GM21786 (cell line): ENCODE measurements at regions not wholly inside any gene's neighbourhood (a gene's known extent, or its start where the extent isn't known, plus 50 kb on each side); places are given as distances from the start of the nearest gene placed in this dataset.
"Not testable (repeated sequence)": the region's sequence is repeated elsewhere in the genome, so short reads cannot be mapped to it uniquely, and the experiment has no call there.

ENCODE experiments used
- ATAC-seq: cut with Tn5 transposase; IDR thresholded peaks from one replicate; pipeline ENCODE4 v1.9.1; 2021; ENCODE audit not compliant: unreplicated experiment

DNA sequence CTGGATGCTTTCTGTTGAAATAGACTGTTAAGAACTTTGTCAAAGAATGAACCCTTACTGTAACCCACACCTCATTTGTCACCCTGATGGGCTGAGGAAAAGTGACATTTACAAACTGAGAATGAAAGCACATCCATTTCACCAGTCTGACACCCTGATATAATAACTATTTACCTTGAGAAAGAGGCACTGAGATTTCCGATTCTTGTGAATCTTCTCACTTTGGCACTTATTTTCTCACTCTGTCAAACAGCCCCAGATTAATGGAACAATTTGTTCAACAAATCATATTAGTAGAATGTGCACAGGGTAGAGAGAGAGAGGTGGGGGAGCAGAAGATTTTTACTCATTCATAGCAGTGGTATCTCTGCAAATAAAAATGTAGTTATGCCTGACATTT, 606.9 kb downstream of the MCTP2 start:
- no peak for ATAC-seq

DNA sequence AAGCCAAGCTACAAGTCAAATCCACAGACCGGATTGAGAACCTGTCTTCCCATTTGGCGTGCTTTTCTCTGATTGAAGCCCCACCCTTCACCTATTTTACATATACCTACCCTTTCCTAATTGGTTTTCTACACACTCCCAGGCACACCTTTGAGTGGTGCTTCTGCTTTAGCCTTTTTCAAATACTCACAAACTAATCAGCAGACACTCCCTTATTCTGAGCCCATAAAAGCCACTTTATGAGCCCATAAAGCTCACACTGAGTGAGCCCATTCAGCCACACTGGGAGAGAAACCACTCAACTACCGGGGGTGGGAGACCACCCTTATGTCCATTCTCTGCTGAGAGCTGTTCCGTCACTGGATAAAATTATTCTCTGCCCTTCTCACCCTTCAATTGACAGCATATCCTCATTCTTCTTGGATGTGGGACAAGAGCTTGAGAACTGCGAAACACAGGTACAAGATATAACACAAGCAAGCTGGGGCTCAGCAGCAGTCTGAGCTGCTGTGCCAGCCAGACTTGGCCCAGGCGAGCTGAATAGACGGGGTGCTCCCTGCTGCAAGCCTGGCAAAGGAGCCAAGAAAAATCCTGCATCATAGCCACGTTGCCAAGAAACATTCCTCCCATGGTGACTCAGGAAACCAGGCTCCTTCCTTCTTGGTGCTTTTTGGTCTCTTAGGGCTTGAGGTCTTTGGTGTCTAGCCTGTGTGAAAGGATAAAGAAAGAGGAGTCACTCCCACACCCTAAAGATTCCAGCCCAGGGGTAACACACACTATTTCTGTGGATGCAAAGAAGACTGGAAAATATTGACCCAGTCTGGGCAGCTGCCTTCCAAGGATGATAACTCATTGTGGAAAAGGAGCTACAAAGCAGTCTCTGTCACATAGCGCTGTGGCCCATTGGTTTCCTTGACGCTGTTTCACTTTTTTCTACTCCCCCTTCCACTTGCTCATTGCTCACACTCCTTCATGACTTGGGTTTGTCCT, 609.7 kb downstream of the MCTP2 start:
- ATAC-seq = no peak

DNA sequence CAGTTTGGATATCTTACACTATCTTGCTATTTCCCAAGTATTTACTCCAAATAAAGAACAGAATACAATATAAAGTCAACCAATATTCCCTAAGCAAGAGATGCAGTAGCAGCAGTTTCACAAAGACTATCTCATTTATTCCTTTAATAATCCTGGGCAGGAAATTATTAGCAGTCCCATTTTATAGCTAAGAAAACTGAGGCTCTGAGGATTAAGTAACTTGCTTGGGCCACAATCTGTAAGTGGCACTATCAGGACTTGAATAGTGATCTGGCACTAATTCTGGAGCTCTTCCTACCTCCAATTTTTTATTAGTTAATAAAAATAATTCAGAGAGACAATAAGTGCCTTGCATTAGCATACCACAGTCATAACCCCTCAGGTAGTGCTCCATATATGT, 611.7 kb downstream of the MCTP2 start:
- ATAC-seq = no peak

DNA sequence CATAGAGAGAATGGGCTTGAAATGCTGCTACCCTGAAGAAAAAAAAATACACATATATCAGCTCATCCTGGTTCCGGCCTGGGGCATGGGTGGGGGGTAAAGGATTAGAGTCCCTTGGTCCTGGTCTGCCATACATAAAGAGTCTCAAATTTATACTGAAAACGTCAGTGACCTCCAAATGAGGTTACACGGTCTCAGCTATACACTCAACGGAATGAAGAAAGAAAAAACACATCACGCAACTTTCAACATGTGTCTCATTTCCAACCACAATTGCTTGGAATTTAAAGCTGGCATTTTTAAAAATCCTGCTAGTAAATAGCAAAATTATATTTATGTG, 612.8 kb downstream of the MCTP2 start:
- no peak for ATAC-seq

DNA sequence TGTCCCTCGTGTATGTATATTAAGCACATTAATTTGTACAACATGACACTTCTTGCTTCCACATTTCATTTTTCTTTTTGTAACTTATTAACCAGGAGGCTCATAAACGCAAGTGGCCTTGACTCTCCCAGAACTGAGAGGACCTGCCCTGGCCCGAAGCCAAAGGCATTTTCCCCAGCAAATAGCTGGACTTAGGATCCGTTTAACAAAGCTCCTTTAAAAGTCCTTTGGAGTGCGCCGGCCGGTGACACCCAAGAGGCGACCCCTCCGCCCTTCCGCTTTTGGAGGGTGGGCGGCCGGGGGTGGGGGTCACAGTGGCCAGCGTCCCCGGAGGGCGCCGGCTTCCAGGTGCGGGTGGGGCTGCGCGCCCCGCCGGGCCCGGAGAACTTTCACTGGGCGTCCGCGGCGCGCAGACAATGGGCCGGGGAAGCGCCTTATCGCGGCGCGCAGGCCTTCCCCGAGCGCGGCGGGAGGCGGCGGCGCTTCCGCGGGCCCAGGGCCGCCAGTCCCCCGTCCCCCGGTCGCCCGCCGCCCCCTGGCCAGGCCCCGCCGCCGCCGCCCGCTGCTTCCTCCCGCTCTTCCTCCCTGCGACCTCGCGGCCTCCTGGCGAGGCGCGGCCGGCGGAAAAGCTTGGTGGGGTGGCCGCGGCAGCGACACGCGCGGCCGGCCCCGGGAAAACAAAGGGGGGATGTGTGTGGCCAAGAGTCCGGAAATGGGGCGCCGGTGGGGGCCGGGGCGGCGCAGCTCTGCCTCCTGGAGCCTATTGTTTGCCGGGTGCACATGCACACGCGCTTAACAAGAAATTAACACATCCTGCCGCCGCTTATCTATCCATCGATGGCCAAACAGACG, 613.4 kb downstream of the MCTP2 start:
- ATAC-seq = no peak

DNA sequence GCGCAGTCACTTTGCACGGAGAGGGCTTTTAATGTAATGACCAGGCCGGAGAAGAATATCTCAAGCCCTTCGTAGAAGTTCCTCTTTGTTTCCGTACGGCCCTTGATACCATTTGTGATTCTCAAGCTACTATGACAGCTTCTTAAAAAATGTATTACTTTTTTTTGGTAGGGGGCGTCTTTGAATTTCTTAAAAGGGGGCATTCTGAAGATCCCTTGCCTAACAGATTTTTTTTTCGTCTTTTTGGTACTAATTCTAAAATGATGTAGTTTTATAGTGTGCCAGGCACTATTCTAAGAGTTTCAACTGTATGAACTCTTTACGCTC, 614.0 kb downstream of the MCTP2 start:
- no peak for ATAC-seq

DNA sequence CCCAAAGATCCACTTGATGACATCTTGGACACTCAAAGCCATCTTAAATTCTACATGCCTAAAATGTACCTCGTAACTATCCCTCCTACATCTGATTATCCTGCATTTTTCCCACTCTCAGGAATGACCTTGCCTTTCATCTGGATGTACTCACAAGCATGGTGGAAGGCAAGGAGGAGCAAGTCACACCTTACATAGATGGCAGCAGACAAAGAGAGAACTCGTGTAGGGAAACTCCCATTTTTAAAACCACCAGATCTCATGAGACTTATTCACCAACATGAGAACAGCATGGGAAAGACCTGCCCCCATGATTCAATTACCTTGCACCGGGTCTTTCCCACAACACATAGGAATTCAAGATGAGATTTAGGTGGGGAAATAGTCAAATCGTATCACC, 616.0 kb downstream of the MCTP2 start:
- ATAC-seq = no peak

DNA sequence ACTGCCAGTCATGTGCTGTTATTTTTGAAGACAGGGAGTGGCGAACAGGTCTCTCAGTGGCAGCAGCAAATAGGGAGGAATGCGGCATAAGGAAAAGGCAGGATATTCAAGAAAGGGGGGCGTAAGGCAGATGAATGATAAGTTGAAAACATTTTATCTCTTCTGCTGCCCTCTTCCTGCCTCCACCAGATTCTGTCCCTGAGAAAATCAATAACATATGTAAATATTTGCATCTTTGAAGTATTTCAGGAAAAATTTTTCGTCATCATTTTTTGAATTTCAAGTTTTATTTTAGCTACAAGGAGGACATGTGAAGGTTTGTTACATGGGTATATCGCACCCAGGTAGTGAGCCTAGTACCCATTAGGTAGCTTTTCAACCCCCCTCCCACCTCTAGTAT, 616.7 kb downstream of the MCTP2 start:
- ATAC-seq = no peak

DNA sequence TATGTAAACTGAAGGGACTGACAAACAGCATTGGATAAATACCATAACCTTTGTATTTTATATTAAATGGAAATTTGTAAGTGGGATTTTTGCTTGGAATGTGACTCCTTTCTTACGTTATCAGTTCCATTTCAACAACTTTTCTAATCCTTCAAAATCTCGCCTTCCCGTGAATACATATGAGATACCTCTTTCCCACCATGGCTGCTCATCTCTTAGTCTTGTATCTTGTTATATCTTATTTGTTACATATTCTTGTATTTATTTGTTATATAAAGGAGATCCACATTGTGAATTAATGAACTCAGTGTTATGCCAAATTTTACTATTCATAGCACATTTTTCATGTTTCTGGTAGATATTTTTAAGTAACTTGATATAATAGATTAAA, 623.7 kb downstream of the MCTP2 start:
- ATAC-seq = no peak

DNA sequence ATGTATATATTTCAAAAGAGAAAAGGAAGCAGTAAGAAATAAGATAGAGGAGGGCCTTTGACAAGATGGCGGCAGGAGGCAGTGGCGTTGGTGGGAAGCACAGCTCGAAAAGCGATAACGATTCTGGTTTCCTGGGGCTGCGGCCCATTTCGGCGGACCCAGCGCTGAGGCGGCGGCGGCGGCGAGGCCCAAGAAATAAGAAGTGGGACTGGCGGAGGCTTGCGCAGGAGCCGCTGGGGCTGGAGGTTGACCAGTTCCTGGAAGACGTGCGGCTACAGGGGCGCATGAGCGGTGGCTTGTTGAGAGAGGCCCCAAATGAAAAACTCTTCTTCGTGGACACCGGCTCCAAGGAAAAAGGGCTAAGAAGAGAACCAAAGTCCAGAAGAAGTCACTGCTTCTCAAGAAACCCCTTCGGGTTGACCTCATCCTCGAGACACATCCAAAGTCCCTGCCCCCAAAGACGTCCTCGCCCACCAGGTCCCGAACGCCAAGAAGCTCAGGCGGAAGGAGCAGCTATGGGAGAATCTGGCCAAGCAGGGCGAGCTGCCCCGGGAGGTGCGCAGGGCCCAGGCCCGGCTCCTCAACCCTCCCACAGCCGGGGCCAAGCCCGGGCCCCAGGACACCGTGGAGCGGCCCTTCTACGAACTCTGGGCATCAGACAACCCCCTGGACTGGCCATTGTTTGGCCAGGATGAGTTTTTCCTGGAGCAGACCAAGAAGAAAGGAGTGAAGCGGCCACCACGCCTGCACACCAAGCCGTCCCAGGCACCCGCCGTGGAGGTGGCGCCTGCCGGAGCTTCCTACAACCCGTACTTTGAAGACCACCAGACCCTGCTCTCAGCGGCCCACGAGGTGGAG, 624.3 kb downstream of the MCTP2 start:
- ATAC-seq = no peak

DNA sequence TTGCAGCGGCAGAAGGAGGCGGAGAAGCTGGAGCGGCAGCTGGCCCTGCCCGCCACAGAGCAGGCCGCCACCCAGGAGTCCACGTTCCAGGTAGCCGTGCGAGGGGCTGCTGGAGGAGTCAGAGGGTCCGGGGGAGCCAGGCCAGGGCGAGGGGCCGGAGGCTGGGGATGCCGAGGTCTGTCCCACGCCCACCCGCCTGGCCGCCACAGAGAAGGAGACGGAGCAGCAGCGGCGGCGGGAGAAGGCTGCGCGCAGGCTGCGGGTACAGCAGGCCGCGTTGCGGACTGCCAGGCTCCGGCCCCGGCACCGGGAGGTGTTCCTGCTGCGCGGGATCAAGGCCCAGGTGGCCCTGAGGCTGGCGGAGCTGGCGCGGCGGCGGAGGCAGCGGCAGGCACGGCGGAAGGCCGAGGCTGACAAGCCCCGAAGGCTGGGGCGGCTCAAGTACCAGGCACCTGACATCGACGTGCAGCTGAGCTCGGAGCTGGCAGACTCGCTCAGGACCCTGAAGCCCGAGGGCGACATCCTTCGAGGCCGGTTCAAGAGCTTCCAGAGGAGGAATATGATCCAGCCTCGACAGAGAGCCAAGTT, 625.0 kb downstream of the MCTP2 start:
- no peak for ATAC-seq

DNA sequence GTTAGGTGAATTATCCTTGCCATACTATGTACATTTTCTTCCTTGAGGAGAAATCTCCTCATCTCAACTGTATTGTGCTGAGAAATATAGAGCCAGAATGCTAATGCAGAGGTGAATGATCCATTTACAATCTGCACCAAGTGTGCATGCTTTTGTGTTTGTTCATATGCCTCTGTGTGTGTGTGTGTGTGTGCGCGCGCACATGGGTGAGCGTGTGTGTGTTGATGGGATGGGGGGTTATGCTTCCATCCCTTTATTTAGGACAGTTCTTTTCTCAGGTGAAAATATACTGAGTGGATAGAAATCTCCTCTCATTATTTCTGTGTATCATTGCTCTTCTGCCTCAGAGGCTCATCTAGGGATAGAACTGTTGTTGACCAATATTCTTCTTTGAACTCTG, 626.1 kb downstream of the MCTP2 start:
- no peak for ATAC-seq

DNA sequence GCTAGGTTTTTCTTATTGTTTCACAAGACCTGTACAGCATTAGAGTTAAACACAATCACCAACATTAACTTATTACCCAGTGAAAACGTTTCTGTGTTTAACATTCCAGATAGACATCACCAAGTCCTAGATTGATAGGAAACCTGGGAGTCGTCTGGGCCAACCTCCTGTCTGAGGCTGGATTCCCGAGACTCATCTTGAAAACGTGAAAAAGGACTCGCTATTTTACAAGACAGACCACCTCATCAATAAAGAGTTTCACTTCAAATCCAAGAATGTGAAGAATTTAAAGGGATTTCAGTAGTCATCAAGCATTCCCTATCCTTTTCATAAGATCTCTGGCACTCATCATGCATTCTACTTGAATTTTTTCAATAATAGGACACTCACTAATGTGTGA, 626.6 kb downstream of the MCTP2 start:
- ATAC-seq = no peak

DNA sequence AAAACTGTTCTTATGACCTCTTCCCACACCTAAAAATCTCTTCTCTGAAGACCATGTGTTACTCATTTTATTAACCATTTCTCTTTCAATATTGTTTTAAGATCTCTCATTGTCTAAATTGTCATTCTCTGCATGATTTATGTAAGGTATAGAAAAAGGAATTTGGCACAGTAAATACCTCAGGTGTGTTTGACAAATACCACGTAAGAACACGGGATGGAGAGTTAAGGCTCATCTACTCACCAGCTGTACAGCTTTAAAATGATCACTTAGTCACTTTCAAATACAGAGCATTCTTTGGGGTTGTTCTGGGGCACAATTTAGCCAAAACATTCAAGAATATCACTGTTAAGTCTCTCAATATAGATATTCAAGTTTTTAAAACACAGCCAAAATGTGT, 627.1 kb downstream of the MCTP2 start:
- no peak for ATAC-seq

DNA sequence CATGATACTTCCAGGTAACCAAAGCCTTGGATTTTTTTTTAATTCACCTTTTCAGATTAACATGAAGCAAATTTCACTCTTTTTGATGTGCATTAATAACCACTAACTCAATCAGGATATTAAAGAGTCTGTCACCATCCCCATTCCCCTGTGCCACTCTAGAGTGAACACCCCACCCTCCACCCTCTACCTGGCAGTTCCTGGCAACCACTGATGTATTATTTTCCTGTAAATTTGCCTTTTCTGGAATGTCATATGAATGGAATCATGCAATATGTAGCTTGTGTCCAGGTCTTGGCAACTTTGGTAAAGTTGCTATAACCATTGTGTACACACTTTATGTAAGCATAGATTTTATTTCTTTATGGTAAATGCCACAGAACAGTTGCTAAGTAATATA, 627.6 kb downstream of the MCTP2 start:
- no peak for ATAC-seq

DNA sequence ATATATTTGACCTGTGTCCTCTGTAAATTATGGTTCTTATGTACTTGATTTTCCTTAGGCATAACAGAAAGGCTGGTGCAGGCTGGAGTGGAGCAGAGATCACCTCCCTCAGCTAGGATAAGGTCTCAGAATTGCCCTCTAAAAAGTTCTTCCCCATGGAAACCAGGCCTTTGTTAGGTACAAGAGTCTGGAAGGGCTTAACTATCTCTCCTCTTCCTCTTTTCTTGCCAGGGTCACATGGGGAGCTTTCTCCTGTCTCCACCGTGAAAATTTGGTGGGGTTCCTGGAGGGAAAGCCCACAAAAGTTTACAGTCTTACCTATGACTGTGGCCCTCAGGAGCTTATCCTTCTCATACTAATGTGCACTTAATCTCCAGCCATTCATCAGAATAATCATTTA, 633.2 kb downstream of the MCTP2 start:
- ATAC-seq = no peak

DNA sequence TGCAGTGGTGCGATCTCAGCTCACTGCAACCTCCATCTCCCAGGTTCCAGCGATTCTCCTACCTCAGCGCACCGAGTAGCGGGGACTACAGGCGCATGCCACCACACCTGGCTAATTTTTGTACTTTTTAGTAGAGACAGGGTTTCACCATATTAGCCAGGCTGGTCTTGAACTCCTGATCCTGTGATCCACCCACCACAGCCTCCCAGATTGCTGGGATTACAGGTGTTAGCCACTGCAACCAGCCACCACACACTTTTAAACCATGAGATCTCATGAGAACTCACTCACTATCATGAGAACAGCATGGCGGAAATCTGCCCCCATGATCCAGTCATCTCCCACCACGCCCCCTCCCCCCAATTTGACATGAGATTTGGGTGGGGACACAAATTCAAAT, 636.9 kb downstream of the MCTP2 start:
- not testable (repeated sequence) for ATAC-seq

DNA sequence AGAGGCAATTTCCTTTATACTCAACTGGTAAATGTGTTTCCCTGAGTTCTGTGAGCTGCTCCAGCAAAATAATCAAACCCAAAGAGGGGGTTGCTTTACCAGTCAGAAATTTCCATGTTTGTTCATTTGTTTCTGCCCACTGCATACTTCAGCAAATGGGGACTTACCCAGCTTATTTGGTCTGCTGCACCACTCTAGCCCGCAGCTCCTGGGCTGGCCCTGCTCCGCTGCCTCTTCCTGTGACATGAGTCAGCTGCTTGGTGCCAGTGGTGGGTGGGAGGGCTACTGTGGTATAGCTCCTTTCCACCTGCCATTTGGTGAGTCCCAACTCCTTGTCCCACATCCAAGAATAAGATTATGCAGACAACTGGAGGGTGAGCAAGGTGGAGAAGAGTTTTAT, 644.2 kb downstream of the MCTP2 start:
- no peak for ATAC-seq

DNA sequence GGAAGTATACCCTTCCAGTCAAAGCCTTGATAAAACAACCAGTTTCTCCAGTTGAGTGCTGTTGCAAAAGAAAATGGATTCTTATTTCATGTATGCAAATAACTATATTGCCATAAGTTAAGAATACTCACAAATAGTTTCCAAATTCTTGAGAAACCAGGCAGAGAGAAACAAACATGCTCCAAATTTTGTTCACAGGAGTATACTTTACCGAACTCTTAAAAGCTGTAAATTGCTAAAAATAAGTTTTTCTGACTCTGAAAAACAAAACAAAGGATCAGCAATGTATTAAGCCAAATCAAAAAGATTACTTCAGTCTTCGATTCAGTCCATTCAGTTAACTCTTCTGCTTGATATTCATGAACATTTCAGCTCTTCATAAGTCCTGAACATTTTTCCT, 646.5 kb downstream of the MCTP2 start:
- no peak for ATAC-seq

DNA sequence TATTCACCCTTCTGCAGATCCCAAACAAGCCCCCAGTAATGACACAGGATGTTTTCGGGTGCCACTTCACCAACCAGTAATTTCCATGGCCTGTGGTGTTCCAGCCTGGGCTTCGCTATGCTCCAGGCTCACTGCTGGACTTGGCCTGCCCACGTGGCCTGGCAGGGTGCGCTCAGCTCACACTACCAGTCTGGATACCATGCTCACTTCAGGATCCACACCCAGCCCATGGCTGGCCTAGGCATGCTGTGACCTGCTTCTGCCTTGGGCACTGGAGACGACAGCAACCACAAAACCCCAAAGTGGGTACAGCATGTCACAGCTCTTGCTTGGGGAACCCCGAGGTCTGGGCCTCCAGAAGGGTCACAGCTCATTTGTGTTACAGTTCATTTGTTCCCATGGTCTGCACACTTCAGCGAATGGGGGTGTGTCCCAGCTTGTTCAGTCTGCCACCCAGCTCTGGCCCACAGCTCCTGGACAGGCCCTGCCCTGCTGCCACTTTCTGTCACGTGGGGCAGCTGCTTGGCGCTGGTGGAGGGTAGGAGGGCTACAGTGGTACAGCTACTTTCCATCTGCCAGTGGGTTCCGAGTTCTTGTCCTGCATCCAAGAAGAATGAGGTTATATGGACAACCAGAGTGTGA, 650.8 kb downstream of the MCTP2 start:
- no peak for ATAC-seq

DNA sequence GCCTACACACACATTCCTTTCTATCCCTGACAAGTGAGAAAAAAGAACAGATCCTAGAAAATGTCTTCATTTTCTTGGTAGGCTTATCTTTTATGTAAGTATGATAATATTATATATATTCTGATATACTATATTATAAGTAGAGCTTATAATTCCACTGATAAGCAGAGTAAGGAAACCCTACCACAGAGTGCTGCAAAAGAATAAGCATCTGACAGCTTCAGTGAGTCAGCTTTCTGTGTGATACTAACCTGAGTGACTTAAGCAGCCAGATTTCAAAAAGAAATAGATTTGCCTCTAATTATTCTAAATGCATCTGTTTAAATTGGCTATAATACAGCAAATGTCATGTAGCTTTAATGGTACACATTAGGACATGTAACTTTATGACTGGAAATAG, 656.0 kb downstream of the MCTP2 start:
- ATAC-seq = no peak
